DND-41 (cell line): ENCODE measurements at regions not wholly inside any gene's neighbourhood (a gene's known extent, or its start where the extent isn't known, plus 50 kb on each side); places are given as distances from the start of the nearest gene placed in this dataset.

ENCODE experiments used
- CTCF ChIP-seq: IDR thresholded peaks from 2 replicates; pipeline ENCODE4 v1.5.1; 2012; ENCODE audit warnings: borderline replicate concordance, low read length, moderate library complexity, mild to moderate bottlenecking; ENCODE audit not compliant: poor library complexity, severe bottlenecking; ENCODE audit errors: extremely low read depth
- EZH2 ChIP-seq: IDR thresholded peaks from 3 replicates; pipeline ENCODE4 v1.6.1; 2012; ENCODE audit warnings: borderline replicate concordance, low read depth, mild to moderate bottlenecking, moderate library complexity, low read length, inconsistent platforms; ENCODE audit not compliant: severe bottlenecking

DNA sequence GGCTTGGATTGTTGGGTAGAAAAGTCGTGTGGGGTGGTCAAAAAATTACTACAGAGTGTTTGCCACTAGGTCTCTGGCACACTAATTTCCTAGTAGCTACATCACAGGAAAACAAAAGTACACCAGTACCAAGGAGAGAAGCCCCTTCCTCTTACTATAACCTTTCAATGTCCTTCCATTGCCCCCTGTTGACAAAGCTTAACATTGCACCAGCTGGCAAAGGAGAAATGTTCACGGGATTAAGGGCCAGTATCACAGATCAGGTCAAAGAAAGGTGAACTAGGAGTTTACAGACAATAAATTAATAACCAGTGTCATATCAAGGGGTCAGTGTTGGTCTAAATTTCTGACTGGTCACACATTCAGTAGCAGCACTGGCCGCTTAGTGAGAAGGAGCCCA lies 1139.6 kb upstream of the FAM98A start:
- TF ChIP-seq CTCF (peak; percentile 31), EZH2 (no peak)
